Daoy (cell line): ENCODE measurements at regions not wholly inside any gene's neighbourhood (a gene's known extent, or its start where the extent isn't known, plus 50 kb on each side); places are given as distances from the start of the nearest gene placed in this dataset.

Experiments used
- DNase-seq: peaks from one replicate; pipeline ENCODE4 v3.0.0-alpha.2; 2015; ENCODE audit warnings: low read depth

DNA sequence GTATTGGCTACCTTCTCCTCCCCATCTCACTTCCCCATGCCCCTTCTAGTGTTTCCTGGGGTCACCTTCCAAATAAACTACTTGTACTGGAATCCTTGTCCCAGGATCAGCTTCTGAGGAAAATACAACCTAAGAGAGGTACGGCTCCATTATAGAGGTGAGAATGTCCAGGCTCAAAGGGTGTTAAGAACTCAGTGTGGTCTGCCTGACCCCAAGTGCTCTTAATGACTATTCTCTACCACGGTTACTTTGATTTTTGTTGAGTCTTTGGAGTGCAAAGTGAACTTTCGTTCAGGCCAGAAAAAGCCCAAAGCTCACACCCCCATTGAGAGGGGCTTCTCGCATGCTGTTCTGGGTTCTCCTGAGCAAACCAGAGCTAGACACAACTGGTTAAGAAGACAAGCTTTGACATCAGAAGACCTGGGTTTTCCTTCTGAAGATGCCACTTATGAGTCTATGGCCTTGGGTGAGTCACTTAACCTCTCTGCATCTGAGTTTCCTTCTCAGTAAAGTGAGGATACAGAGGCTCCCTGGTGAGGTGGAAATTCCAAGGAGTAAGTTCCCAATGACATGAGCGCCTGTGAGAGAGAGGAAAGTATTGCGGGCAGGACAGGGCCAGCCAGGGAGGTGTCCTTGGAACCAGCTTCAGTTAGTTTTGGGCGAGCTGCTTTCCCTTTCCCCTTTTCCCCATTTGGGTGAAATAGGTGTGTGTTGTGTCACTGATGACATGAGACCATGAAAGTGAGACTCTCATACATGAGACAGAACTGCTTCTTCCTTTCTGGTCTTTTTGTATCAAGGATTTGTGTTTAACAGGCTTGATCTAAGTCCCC is 475.0 kb upstream of the PROK2 start:
- peak; percentile 4 for DNase-seq

DNA sequence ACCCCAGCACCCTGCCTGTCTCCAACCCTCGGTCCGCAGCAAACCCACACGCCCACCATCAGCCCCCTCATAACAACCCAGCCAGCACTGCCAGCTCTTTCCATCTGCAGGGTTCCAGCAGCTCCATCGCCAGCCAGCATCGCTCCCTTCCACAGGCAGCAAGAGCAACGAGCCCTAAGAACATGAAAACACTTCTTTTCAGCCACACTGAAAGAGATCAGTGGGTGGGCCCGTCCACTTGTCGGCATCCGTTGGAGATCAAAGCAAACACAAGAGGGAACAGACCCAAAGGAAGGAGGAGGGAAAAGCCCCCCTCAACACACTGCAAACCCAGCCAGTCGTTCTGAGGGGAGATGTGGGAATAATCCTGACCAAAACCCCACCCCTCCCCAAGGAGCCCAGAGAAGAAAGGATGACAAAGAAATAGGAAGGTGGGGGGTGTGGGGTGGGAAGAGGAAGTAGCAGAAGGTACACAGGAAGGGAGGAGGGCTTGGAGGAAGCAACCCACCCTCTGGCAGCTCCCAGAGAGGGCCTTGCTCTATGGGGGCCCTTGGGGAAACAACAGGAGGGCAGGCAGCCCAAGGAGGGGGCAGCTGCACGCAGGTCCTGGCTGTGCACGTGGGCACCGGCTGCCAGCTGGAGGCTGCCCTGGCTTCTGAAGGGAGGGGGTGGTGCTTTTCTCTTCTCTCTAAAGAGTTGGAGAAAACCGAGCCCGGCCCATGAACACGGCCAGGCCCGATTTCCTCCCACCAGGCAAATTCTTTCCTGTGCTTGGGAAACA is 473.6 kb upstream of the PROK2 start:
- DNase-seq: no peak

DNA sequence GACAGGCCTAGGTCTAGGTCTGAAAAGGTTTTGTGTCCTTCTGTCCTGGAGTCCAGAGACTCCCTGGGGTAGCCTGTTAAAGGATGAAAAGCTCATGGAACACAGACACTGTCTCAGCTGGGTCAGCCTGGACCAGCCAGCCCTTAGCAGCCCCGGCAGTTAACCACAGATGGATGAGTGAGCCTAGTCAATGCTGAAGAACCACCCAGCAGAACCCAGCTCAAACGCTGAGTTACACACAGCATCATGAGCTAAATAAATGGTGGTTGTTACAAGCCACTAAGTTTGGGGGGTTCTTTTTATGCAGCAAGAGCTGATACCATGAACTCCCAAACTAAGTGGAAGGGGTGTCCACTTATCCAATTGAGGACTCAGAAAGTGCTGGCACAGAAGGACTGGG is 472.8 kb upstream of the PROK2 start:
- no peak for DNase-seq

DNA sequence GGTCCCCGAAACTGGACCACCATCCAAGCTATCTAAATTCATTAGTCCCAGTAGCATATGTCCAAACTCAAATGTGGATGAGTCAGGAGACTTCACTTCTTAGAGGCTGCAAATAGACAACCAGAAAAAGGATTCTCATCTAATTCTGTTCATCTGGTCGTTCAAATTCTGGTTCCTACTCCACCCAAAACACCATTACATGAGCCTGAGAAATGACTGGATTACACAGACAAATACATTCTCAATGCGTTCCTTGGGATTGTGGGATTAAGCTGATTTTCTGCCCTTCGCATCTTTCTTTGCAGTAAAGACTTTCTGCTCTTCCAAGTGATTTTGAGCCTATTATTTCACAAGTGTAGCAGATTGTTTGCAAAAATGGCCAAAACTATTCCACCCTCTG is 472.3 kb upstream of the PROK2 start:
- no peak for DNase-seq

DNA sequence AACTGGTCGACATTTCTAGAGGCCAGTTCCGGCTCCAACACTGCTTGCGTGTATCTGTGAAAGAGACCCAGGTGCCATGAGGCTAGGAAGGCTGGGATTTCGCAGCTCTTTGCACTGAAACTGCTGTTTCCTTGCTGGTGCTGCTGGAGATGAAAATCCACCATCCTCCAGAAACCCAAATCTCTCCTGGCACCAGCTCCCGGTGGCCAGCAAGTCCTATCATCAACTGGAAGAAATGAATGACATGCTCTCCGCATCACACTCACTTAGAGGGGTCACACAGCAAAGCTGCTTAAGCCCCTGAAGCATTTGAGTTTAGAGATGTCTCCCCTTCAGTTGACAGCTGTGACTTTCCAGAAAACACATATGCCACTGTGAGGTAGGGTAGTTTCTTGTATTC is 471.8 kb upstream of the PROK2 start:
- DNase-seq: no peak

DNA sequence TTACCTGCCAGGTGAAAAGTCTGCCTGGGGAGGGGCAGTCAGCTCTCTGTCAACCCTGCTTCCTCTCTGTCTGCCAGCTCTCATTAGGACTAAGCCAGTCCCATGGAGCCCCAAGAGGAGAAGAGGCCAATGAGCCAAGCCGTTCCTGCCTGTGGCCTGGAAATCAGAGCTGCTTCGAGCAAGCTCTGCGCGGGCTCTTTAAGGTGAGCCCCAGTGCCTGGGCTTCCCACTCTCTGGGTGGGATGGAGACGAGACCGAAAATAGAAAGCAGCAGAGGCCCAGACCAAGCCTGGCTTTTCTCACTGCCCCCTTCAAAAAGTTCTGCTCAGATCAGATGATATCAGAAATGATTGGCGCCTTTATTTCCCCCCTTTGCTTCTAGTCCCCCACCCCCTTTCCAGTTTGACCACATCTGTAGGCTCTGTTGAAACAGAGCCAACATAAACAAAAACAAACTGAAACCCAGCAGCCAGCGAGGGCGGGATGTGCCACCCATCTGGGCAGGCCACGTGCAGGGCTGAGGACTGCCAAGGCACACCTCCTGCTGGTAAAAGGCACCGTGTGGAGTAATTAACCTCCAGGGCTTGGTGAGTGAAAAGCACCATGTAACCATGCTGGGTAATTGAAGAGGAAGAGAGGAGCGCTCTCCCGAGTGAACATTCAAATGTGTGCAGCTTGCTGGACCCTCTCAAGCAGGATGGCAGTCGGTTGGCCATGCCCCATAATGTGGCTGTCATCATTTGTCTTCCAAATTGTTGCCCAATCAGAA is 471.0 kb upstream of the PROK2 start:
- peak; percentile 68 for DNase-seq

DNA sequence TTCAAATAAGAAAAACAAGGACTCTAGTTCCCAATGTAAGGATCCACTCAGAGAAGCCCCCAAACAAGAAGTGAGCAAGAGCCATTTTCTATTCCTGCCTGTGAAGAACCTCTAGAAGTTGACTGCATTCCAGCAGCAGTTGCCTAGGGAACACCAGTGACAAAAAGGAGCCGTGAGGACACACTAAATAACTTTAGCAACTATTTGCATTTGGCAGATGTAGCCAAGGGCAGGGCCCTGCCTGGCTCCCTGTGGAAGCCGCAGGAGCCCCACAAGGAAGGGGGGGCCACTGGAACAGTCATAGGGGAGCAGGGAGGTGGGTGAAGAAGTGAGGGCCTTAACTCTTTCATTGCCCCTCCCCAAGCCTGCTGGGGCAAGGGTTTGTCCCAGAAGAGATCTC is 470.2 kb upstream of the PROK2 start:
- DNase-seq: no peak

DNA sequence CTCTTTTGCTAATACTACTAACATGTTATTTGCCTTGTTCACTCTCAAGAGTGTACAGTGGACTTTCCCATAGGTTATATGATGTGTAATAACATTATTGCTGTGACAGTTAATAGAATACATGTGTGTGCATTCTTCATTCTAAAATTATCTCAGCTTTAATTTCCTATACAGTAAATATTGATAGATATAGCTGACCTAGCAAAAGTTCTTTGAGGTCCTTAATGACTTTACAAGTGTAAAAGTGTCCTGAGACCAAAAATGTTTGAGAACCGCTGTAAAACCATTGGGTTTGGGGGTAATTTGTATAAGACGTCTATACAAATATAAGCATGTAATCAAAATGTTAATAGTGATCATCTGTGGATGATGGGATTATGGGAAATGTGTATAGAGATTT is 469.5 kb upstream of the PROK2 start:
- DNase-seq: no peak

DNA sequence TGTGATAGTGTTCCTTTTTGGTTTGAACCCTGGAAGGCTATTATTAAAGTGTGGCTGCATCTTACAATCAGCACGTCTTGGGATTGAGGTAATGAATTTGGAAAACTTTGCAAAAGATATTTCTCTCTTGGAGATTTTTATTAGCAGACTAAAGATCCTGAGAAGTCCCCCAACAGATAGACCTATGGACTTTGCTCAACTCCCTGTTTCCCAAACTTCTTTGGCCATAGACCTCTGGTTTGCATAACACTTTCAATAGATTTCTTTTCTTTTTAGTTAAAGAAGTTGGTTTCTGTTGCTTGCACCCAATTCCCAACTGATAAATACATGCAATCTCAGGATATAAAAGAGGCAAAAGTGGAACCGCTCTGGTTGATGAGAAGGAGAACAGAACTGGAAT is 465.8 kb upstream of the PROK2 start:
- DNase-seq: no peak

DNA sequence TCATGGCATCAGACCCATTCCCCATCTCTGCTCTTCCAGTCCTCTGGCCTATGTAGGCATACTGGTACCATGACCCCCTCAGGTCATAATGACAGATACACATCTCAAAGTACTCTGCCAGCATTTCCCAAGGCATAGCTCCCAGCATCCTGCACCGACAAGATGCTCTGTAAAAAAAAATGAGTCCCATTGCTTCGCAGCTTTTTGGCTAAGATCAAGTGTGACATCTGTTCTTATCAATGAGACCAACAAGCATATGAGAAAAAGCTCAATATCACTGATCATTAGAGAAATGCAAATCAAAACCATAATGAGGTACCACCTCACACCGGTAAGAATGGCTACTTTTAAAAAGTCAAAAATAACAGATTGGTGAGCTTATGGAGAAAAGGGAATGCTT is 463.9 kb upstream of the PROK2 start:
- DNase-seq: no peak

DNA sequence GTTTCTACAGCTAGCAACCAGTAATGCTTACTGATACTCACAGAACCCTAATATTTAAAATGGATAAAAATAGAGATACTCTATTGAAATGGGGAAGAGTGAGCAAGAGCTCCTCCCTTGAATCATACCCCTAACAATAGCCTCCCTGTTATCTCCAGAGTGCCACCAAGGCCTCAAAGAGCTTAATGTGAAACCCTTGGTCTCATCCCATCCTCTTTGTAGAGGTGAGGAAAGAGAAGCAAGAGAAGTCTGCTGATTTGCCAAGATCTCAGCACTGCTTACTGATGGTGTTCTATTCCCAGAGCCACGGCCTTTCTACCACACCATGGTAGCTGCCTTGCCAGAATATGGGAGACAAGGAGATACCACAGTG is 463.4 kb upstream of the PROK2 start:
- no peak for DNase-seq

DNA sequence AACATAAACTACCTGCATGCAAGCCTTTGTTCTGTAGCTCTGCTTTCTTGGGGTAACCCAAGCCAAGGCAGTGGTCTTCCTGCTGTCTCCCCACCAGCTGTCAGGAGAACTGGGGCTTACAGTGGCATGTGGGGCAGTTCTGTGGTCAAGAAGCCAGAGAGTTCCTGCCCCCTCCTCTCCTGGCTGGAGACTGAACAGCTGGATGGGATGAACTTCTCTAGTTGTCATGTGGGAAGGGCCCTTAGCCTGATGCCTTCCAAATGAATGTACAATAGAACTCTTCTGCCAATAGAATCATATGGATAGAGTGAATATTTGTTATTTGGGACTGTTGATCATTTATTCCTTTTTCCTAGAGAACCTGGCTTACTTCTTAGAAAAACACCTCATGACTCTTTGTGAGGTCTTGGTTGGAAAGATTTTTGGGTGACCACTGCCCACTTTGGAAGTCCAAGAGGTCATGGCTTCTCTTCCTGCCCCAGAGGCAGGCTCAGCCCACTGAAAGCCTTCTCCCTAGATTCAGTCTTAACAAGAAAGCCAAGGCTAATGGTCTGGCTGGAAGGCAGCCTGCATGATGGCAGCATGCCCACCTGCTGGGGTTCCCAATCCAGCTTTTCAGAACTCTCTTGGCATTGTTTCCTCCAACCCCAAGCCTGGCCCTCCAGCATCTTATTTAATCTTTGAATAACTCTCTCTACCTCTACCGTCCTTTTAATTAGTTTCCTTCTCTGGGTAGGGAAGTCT is 462.9 kb upstream of the PROK2 start:
- no peak for DNase-seq

DNA sequence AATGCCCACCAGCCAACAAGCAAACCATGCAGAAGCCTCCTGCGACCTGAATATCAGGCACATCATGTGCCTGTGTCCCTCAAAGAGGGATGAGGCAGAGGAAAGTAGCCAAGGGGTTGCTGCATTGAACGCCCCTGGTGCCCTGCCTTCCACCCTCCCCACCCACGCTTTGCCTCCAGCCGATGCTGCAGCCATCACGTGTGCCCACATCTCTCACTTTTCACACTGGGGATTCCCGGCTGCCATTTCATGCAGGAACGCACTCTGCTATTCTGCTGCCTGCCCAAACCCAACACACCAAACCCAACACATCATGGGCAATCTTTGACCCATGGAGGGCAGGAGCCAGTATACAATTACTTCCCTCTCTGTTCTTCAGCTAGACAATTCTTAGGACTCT is 462.2 kb upstream of the PROK2 start:
- no peak for DNase-seq

DNA sequence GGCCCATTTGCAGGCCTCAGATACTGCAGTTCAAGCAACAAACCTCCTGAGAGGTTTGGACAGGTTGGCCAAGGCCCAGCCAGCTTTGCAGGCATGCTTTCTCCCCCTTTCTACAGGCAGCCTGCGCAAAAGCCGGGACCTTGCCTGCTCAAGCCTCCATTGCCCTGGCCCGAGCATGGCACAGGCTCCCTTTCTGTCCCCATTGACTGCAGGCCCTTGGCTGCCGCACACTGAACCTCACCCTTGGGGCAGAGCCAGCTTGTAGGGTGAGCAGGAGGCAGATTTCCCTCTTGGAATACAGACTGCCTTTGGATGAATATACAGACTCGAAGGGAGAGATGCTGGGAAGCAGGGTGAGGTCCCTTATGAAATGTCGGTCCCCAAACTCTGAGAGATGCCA is 461.7 kb upstream of the PROK2 start:
- no peak for DNase-seq

DNA sequence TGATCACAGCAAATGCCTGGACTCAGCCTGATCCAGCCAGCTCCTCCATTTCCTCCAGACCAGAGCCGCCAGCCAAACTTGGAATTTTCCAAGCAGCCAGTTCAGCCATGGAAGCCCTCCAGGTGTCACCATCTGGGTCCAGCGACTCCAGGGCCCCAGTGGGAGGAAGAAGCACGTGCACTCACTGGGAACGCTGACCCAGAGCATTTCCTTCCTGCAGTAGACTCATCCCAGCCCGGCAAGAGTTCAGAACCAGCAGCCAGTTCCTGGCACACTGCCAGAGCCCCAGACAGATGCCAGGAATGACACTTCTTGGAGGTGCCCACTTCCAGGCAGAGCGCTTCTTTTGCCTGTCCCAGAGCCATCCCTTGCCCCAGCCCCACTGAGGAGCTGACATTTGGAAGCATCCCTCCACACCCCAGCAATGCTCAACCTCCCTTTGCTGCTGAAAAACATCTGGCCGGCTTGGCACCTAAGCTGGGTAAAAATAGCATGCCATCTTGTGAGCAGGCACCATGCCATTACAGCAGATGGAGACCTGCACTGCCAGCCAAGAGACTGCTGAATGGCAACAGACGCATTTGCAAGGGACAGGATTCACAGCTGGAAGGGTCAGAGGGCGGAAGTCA is 460.3 kb upstream of the PROK2 start:
- peak; percentile 4 for DNase-seq

DNA sequence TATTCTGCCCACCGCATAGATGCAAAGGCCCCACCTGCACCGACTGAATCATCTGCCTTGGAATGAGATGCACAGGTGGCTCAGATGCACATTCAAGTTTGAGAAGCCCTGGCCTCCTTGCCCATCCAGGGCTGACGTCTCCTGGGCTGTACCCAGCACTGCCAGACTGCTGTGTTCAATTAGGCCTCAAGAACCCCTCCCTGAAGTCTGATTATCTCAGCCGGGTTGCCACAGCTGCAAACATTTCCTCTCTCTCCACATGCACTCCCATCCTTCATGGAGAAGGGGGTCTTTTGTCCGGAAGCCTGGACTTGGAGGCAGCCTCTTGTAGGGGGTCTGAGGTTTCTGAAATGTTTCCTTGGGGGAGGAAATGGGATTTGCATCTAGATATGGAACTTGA is 459.4 kb upstream of the PROK2 start:
- no peak for DNase-seq

DNA sequence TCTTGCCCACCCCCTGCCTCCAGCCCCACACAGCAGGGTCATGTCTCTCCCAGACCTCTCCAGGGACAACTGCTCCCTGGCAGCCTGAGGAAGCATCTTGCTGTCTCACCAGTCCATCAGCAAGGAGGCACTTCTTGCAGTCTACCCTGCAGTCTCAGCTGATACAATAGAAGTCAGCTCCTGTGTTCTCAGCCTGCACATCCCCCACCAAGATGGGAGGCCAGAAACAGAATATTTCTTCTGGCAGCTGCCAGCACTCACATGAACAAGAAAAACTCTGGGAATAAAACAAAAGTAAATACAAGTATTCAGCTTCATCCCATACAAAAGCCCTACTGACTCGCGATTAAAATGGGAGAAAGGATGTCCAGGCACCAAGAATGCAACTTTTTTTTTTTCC is 457.4 kb upstream of the PROK2 start:
- no peak for DNase-seq

DNA sequence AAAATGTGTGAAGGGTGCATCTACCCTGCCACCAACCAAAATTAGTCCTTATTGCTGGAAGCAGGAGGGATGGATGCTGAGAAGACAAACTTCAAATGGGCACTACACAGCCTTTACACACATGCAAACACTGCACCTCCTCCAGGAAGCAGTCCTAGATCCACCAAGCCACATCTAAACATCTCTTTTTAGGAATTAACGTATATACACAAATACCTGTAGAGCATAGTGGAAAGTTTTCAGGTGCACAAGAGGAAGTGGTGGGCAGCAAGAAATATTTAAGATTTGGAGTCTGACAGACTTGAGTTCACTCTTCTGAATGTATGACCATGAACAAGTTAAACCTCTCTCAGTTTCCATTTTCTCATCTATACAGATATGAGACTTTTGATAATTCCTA is 456.6 kb upstream of the PROK2 start:
- no peak for DNase-seq

DNA sequence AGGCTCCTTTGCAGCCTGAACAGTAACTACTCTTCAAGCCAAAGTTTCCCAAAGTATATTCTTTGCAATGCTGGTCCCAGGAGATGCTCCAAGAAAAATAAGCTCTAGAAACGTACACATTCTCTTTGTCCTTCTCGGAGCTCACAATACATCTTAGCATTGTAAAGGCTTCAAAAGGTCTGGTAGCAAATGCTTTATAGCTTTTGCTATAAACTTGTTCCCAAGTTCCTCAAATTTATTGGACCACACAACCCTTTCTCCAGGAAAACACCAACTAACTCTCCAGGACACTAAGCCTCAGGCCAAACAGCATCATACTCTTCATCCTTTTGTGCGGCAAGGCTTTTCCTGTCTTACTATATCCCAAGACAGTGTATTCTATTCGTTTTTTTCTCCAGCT is 455.6 kb upstream of the PROK2 start:
- DNase-seq: no peak

DNA sequence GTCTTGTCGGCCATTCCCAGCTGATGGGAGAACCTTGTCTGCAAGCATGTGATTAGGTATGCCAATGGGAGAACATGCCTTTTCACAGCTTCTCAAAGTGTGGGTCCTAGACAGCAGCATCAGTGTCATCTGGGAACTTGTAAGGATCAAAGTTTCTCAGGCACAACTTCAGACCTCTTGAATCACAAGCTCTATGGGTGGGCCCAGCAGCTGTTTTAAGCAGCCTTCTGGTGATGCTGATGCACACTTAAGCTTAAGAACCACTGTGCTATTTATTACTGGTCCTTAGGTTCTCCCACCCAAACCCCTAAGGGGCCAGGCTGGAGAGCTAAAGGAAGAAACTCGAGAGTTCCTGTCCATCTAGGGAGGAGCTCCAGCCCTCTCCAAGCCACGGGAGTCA is 453.9 kb upstream of the PROK2 start:
- no peak for DNase-seq

DNA sequence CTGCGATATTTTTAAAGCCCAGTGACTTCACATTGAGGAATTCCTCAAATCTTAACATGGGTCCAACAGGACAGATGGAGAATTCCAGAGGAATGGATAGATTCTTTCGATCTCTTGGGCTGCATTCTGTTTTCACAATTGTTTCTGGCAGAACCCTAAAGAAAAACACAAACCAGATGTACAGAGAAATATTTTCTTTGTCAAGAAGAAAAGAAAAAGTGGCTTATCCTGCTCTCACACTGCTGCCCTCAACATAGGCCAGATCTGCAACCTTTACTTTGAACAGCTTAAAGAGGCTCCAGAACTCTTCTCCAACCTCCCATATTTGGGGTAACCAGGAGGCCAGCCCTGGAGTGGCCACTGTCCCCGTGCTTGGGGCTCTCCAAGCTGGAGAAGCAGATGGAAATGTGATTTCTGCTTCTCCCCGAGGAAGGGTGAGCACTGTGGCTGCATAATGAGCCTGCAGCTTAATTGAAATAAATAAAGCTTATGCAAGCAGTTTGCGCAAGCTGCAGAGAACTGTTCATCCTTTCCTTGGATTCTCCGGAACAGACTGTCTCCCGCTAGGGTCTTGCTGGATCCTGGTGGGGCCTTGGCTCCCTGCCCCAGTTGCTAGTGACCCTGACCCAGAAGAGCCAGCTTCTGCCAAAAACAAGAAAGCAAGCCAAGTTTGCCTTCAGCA is 453.2 kb upstream of the PROK2 start:
- DNase-seq: no peak
